MM.1S (cell line): ENCODE measurements at regions not wholly inside any gene's neighbourhood (a gene's known extent, or its start where the extent isn't known, plus 50 kb on each side); places are given as distances from the start of the nearest gene placed in this dataset.

Experiments
- DNase-seq: peaks from one replicate; pipeline ENCODE4 v3.0.0-alpha.2; 2015
- H2AFZ ChIP-seq: fragments of 300-600 bp; sonication (generic); 2 replicates; pipeline ENCODE4 v1.6.0; 2016; ENCODE audit warnings: antibody characterized with exemption, low read length
- H3F3A ChIP-seq: fragments of 300-600 bp; sonication (generic); 2 replicates; pipeline ENCODE4 v1.6.1; 2016; ENCODE audit warnings: mild to moderate bottlenecking, antibody characterized with exemption, low read length, moderate library complexity, mixed read lengths; ENCODE audit not compliant: insufficient read depth
- H3K27ac ChIP-seq: fragments of 300-600 bp; sonication (generic); 2 replicates; pipeline ENCODE4 v1.5.1; 2016; ENCODE audit warnings: mild to moderate bottlenecking, low read length
- H3K27me3 ChIP-seq: fragments of 300-600 bp; sonication (generic); replicated peaks from 2 replicates; pipeline ENCODE4 v1.6.0; 2016; ENCODE audit warnings: low read length; ENCODE audit not compliant: insufficient read depth
- H3K36me3 ChIP-seq: fragments of 300-600 bp; sonication (generic); replicated peaks from 2 replicates; pipeline ENCODE4 v1.6.1; 2016; ENCODE audit warnings: mild to moderate bottlenecking, low read length, mixed read lengths; ENCODE audit not compliant: insufficient read depth
- H3K4me1 ChIP-seq: fragments of 300-600 bp; sonication (generic); 2 replicates; pipeline ENCODE4 v1.6.1; 2016; ENCODE audit warnings: low read length, mixed read lengths
- H3K4me2 ChIP-seq: fragments of 300-600 bp; sonication (generic); 2 replicates; pipeline ENCODE4 v1.6.0; 2016; ENCODE audit warnings: low read depth, low read length
- H3K4me3 ChIP-seq: fragments of 300-600 bp; sonication (generic); 2 replicates; pipeline ENCODE4 v1.5.1; 2016; ENCODE audit warnings: low read length, mixed read lengths
- H3K79me2 ChIP-seq: fragments of 300-600 bp; sonication (generic); 2 replicates; pipeline ENCODE4 v1.6.1; 2016; ENCODE audit warnings: mixed run types, low read length, mixed read lengths
- H3K9ac ChIP-seq: fragments of 300-600 bp; sonication (generic); 2 replicates; pipeline ENCODE4 v1.6.1; 2016; ENCODE audit warnings: low read length, mixed read lengths
- H3K9me2 ChIP-seq: fragments of 300-600 bp; sonication (generic); replicated peaks from 2 replicates; pipeline ENCODE4 v1.6.1; 2016; ENCODE audit warnings: mild to moderate bottlenecking, low read length, mixed read lengths; ENCODE audit not compliant: insufficient read depth
- H3K9me3 ChIP-seq: fragments of 300-600 bp; sonication (generic); replicated peaks from 2 replicates; pipeline ENCODE4 v1.6.1; 2016; ENCODE audit warnings: mild to moderate bottlenecking, low read length, mixed read lengths; ENCODE audit not compliant: insufficient read depth
- H4K20me1 ChIP-seq: fragments of 300-600 bp; sonication (generic); 2 replicates; pipeline ENCODE4 v1.6.1; 2016; ENCODE audit warnings: mild to moderate bottlenecking, low read length, moderate library complexity, mixed read lengths; ENCODE audit not compliant: insufficient read depth
- EZH2 ChIP-seq: fragments of 300-600 bp; sonication (generic); optimal IDR thresholded peaks from 2 replicates; pipeline ENCODE3; 2017; ENCODE audit warnings: low read depth, mild to moderate bottlenecking, antibody characterized with exemption, low read length, mixed read lengths
- EZH2phosphoT487 ChIP-seq: fragments of 300-600 bp; sonication (generic); IDR thresholded peaks from 2 replicates; pipeline ENCODE4 v1.6.1; 2018; ENCODE audit warnings: antibody characterized with exemption, low read length
- TF ChIP-seq, protein P1 (sequence below): fragments of 300-600 bp; sonication (generic); IDR thresholded peaks from 2 replicates; pipeline ENCODE4 v1.5.1; 2016; ENCODE audit warnings: antibody characterized with exemption, low read length, mixed read lengths

DNA sequence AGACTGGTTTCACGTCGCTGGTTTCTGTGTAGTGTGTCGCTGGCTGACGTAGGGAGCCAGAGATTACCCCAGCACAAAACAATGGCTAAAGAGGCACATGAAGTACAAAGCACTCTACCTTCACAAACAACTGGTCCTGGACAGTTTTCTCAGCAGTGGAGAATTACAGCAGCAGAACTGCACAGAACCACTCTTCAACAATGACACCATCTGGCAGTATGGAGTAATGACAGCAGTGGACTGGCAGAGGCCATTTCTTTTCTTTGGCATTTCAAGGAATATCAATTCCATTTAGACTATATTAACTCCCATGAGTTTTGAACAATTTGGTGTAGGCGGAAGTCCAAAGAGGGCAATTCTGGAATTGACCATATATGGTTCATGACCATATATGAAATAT is 1074.1 kb downstream of the AACS start:
- Histone ChIP-seq H3K4me1 (no peaks in the 10 kb centered on the region), H2AFZ (no peak overlapping the region), H3K79me2 (no peaks in the 10 kb centered on the region), H3K27me3 (no peaks in the 10 kb centered on the region), H3K36me3 (no peaks in the 10 kb centered on the region), H3K27ac (no peak overlapping the region), H3K9me2 (no peaks in the 10 kb centered on the region), H3K9me3 (no peaks in the 10 kb centered on the region), H3K4me3 (no peak overlapping the region), H4K20me1 (no peaks in the 10 kb centered on the region), H3F3A (no peaks in the 10 kb centered on the region), H3K4me2 (no peak overlapping the region), H3K9ac (no peak overlapping the region)
- no peak for DNase-seq
- TF ChIP-seq EZH2phosphoT487: no peak
- TF ChIP-seq, protein P1, sequence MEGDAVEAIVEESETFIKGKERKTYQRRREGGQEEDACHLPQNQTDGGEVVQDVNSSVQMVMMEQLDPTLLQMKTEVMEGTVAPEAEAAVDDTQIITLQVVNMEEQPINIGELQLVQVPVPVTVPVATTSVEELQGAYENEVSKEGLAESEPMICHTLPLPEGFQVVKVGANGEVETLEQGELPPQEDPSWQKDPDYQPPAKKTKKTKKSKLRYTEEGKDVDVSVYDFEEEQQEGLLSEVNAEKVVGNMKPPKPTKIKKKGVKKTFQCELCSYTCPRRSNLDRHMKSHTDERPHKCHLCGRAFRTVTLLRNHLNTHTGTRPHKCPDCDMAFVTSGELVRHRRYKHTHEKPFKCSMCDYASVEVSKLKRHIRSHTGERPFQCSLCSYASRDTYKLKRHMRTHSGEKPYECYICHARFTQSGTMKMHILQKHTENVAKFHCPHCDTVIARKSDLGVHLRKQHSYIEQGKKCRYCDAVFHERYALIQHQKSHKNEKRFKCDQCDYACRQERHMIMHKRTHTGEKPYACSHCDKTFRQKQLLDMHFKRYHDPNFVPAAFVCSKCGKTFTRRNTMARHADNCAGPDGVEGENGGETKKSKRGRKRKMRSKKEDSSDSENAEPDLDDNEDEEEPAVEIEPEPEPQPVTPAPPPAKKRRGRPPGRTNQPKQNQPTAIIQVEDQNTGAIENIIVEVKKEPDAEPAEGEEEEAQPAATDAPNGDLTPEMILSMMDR: 0 out of 2 replicates have a peak, but pooled peaks have one; percentile 3

DNA sequence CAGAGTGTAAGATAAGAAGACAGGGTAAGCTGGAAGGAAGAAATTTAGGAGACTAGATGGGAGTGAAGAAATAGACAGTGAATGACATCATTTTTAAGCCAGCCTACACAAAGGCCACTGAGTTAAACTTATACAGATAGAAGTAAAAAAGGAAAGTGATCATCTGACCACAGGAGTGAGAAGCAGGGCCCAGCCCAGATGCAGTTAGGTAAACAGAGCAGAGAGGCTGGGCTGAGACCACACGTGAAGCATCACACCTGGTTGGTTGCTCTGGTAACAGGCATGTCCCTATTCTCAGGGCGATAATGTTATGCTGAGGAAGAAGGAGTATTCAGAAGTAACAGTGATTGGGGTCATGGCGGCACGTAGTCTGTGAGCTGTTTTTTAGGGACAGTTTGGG is 1079.4 kb downstream of the AACS start:
- no peak for TF ChIP-seq EZH2
- no peak for TF ChIP-seq EZH2phosphoT487
- TF ChIP-seq, protein P1: no peak
- Histone ChIP-seq H3K9me3 (no peaks in the 10 kb centered on the region), H3F3A (no peaks in the 10 kb centered on the region), H3K4me2 (no peak overlapping the region), H3K27ac (no peak overlapping the region), H3K4me3 (no peak overlapping the region), H3K9ac (no peak overlapping the region), H3K79me2 (no peaks in the 10 kb centered on the region), H4K20me1 (no peaks in the 10 kb centered on the region), H3K36me3 (no peaks in the 10 kb centered on the region), H3K27me3 (no peaks in the 10 kb centered on the region), H3K9me2 (no peaks in the 10 kb centered on the region), H2AFZ (no peak overlapping the region), H3K4me1 (no peaks in the 10 kb centered on the region)
- DNase-seq: no peak

DNA sequence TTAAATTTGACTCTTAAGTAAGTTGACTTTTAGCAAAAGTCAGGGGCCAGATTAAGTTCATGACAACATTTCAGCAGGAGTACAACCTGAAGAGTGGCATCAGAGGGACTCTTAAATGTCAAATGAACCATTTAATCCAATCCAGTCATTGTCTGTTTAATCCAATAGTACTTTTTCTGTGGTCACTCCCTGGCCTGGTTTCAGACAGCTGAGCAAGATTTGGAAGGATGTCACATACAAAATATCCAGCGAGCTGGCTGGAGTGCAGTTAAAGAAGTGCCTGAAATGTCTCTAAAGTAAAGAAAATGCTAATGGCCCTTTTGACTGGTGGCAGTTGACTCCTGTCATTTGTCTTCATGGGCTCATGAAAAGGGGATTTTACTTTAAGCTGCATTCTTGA is 1082.1 kb downstream of the AACS start:
- no peak for TF ChIP-seq EZH2
- TF ChIP-seq EZH2phosphoT487: no peak
- TF ChIP-seq, protein P1: no peak
- no peak overlapping the region for H3K9ac ChIP-seq
- no peak for DNase-seq

More for the DNA sequence above, 1082.1 kb downstream of the AACS start:
- Histone ChIP-seq H3F3A (no peaks in the 10 kb centered on the region), H3K9me3 (no peaks in the 10 kb centered on the region), H4K20me1 (no peaks in the 10 kb centered on the region), H3K36me3 (no peaks in the 10 kb centered on the region), H3K27ac (no peak overlapping the region), H3K9me2 (no peaks in the 10 kb centered on the region), H3K4me3 (no peak overlapping the region), H3K79me2 (no peaks in the 10 kb centered on the region), H3K27me3 (no peaks in the 10 kb centered on the region), H3K4me2 (no peak overlapping the region), H3K4me1 (no peaks in the 10 kb centered on the region), H2AFZ (no peak overlapping the region)
